ENCODE measurements at regions not wholly inside any gene's neighbourhood (a gene's known extent, or its start where the extent isn't known, plus 50 kb on each side); places are given as distances from the start of the nearest gene placed in this dataset.

DNA sequence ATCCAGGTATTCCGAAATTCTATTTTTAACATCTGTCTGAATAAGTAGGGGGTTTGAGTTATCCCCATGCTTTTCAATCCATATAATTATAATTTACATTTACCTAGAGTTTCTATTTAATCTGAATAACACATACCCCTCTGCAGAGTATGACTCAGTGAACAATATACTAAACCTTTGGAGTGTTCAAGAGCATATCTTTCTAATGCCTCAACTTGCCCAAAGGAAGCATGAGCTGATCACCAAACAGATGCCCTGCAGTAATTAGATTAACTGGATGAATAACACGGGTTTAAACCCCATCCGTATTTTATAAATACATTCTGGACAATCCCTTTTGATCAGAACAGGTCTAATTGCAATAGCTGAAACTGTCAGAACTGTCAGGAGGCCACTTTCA lies 897.1 kb downstream of the TFAP2A start:
- no peak for DNase-seq

GRCh38 chr6:9515633-9516606 lies 899.0 kb downstream of the TFAP2A start:
- DNase-seq: peak; percentile 81

DNA sequence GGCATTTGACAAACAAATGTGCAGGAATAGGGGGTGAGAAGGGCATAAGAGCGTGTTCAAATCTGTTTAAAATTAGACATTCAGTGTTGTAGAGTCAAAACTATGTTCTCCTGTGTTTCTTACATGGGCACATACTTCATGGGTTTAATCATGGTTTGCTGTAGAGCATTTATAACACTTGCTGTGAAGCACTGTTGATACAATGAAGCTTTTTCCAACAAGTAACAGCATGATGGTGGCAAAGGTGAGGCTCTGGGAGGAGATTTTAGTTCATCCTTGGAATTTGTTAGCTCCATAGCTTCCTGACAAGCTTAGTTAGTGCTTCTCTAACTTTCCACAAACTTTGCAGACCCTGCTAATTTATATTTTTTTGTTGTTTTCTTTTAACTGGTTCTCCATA lies 900.7 kb downstream of the TFAP2A start:
- no peak for DNase-seq

- DNase-seq: no peak
Observed at GRCh38 chr6:9511157-9511556, 903.7 kb downstream of the TFAP2A start.

GRCh38 chr6:9507136-9507895 lies 907.6 kb downstream of the TFAP2A start:
- DNase-seq: no peak

- DNase-seq: no peak
Observed at GRCh38 chr6:9504191-9504590, 910.7 kb downstream of the TFAP2A start.

DNA sequence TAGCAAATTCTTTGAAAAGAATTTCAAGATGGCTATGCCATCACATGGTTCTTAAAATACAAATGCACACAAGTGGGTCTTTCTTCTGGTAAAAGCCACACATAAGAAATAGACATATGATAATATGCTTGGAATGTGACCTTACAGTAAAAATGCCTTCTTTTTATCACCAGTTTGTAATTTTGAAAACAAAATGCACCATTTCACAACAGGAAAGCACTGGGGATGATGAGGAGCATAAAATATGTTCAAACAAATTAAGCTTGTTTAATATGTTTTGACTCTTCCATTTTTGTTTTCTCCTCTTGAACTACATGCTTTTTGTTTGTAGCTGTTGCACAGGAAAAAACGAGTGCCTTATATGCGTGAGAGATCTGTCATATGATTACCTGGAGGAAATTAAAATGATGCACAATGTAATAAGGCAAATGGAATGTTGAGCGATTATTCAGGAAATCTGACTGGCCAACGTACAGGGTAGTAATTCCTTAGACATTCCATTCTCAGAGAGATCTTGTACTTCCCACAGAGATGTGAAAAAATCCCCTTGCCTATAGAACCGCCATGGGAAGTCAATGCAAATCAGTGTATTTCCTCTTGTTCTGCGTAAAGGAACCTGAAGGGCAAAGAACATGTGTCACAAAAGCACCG lies 911.6 kb downstream of the TFAP2A start:
- DNase-seq: peak; percentile 91

- DNase-seq: no peak
Observed at GRCh38 chr6:9499709-9500108, 915.2 kb downstream of the TFAP2A start.

- DNase-seq: no peak
Observed at GRCh38 chr6:9496837-9497236, 918.0 kb downstream of the TFAP2A start.

- peak; percentile 53 for DNase-seq
Observed at GRCh38 chr6:9494864-9495263, 920.0 kb downstream of the TFAP2A start.

GRCh38 chr6:9492790-9493189 lies 922.1 kb downstream of the TFAP2A start:
- DNase-seq: no peak

DNA sequence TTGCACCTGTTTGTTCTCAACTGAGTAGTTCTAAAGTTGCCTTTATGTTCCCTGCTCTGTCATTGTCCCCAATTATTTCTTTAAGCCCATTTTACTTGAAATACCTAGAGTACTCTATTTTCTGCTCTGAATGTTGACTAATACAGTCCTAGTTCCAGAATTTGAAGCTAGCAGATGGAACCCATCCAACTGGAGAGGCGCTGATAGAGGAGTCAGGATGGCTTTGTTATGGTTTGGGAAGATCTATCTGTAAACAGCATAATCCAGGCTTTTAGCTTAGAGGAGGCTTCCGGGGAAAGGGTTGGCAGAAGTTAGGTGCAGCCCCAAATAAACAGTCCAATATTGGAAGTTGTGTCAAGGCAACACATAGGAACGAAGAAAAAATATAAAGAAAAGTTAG lies 927.7 kb downstream of the TFAP2A start:
- DNase-seq: no peak

DNA sequence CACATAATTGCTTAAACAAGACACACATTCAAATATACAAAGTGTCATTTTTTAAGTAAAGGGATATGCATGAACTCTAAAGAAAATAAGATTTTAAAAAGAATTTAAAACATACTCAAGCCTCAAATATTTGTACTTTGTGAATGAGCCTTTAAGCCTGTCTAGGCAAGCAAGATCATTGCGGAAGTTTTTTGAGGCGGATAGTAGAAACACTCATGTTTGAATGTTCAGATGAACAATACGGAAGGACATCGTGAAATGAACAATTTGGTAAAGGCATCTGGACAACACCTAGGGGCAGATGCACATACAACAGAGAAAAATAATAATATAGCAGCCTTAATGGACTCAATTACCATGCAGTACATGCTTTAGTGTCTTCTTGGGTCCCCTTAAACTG lies 928.9 kb downstream of the TFAP2A start:
- DNase-seq: no peak

DNA sequence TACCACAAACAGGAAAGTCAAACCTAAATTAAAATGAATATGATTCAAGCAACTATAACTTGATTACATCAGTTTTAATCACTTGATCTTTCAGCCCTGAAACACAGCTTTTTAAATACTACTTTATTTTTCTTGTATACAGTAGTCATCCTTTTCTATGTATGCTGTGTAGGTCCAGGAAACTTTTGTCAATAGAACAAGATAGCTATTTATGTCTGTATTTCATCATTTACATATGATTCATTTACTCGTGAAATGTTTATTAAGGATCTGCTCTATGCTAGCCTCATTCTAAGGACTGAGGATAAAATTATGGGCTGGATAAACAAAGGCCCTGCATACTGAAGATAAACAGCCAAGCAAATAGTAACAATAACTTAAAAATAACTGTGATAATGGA lies 930.2 kb downstream of the TFAP2A start:
- no peak for DNase-seq

DNA sequence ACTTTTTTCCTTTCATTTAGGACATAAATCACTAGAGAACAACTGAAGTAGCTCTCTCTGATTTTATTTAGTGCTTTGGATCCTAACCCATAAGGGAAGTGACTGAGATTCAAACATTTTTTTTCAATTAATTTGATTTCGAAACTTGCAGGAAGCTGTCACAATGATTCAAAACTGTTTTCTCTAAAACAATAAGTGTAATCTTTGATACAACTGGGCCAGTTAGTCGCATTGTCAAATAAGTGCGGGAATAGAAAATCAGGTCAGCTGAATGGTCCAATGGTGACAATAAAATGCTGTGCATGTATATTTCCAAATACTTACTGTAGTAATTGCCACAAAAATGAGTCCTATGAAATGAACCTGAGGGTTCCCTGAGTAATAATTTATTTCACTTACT lies 930.8 kb downstream of the TFAP2A start:
- no peak for DNase-seq

- DNase-seq: peak; percentile 93
Observed at GRCh38 chr6:9482030-9482738, 932.7 kb downstream of the TFAP2A start.

DNA sequence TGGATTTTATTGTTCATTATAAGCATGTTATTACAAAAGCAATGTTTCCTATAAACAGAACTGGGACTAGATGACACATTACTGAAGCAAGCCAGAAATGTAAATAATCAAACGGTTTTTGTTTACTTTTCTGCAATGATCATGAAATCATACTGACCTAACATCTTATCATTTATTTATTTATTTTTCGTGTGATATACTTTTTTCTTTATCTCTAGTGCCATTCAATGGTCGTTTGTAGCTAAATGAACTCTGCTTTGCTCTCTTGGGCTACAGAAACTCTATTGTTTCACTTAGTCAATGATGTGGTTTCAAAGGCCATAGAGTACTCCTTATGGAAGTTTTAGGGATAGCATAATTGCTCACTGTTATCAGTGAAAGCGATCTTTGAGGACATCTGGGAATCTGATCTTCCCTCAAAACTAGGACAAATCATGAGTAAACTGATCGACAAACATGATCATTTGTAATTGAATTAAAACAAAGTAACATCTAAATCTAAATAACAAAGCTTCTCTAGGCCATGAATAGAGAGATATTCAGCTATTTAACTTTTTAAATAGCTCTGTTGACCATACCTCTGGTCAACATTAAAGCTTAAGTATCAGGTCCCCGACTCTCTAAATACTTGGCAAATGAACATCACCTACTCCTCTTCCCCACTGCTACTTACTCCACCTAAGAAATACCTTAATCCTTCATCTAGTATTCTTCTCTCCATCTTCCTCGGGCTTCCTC lies 933.4 kb downstream of the TFAP2A start:
- no peak for DNase-seq

- DNase-seq: no peak
Observed at GRCh38 chr6:9468277-9468676, 946.6 kb downstream of the TFAP2A start.

DNA sequence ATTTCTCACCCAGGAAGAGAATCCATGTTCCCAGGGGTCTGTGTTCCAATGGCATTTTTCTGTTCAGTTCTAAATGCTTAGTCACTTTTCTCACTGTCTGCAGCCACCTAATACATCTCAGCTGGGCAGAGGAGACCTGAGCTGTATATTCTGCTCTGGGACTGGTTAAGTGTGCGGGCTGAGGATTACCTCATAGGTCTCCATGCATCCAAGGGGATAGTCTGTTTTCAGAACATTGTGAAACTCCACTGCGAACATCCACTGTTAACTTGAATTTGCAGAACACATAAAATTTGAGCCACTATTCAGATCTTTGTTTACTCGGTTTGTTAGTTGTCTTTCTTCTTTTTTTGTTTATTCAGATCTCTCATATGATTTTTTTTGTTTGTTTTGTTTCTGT lies 947.1 kb downstream of the TFAP2A start:
- peak; percentile 83 for DNase-seq

- no peak for DNase-seq
Observed at GRCh38 chr6:9464583-9464982, 950.3 kb downstream of the TFAP2A start.

DNA sequence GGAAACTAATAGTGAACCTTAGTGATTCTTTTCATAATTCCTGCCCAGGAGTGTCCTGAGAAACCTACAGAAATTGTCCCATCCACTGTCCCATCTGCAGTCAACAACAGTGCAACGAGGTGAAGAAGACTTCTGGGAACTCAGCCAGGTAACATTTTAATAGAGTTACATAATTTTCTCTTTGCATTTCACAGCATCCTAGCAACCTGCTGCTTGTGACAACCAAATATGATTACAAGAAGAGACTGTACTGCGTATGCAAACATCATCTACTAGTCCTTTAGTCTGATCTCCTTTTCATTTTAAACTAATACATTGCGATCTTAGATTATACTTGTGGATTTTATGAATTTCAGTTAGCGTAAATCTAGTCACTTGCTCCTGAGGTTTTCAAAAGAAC lies 951.6 kb downstream of the TFAP2A start:
- DNase-seq: no peak

DNA sequence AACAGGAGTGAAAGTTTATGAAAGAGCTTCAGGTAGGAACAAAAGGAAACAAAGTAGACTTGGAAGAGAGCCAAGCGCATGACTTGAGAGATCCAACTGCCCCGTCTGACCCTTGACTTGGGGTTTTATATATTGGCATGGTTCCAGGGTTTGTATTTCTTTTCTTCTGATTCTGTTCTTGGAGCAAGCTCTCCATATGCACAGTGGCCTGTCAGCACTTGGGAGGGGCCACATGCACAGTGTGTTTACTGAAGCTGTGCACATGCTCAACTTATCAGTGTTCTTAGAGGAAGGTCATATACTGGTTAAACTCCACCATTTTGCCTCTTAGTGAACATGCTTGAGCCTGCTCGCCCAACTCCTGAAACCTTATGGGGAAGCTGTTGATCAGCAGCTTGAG lies 953.7 kb downstream of the TFAP2A start:
- no peak for DNase-seq

Measured in fibroblast of skin of scalp (primary cell).